NCI-H345 treated with DMSO at 0.1 percent for 48 hours (cell line): ENCODE measurements at regions not wholly inside any gene's neighbourhood (a gene's known extent, or its start where the extent isn't known, plus 50 kb on each side); places are given as distances from the start of the nearest gene placed in this dataset.

Experiments
- DNase-seq: peaks from one replicate; lab custom pipeline; 2025; ENCODE audit not compliant: unreplicated experiment; lab: John Stamatoyannopoulos, UW

DNA sequence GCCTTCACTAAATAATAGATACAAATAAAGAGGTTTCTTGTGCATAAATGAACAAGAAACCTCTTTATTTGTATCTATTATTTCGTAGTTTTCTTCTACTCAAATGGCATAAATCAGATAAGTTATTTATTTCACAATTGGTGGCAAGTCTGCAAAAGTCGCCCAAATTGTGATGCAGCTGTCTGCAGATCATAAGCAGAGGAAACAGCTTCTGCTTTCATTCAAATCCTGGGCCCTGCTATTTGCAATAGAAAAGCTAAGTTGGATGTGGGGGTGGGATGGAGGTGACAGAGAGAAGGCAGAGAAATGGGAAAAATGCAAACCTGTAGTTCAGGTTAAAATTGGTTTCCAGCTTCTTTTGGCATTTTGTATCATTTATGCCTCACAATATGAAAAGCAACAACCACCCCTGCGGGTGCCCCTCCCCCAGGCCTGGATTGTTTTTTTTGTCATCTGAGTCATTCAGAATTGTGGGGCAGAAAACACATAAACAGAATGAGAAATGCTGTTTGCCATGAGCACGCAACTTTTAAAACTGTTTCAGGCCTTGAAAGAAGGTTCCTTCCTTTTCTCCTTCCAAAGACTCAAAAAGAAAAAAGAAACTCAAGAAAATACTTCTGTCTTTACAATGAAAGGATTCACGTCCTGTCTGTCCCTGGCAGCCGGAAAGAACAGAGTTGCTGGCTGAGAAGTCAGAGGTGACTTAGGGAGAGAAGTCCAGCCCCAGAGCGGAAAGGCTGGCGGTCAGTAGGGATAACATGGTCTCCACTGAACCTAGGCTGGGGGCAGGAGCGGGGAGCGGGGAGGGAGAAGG is 132.9 kb downstream of the BAMBI start:
- DNase-seq: no peak

DNA sequence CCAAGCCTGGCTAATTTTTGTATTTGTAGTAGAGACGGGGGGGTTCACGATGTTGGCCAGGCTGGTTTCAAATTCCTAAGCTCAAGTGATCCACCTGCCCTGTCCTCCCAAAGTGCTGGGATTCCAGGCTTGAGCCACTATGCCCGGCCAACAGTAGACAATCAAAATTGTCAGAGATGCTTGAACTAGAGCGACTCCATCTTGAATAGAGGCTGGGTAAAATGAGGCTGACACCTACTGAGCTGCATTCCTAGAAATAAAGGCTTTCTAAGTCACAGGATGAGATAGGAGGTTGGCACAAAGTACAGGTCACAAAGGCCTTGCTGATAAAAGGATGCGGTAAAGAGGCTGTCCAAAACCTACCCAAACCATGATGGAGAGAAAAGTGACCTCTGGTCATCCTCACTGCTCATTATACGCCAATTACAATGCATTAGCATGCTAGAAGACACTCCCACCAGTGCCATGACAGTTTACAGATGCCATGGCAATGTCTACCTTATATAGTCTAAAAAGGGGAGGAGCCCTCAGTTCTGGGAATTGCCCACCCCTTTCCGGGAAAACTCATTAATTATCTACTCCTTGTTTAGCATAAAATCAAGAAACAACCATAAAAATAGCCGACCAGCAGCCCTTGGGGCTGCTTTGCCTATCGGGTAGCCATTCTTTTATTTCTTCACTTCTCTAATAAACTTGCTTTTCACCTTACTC is 134.5 kb downstream of the BAMBI start:
- DNase-seq: no peak

DNA sequence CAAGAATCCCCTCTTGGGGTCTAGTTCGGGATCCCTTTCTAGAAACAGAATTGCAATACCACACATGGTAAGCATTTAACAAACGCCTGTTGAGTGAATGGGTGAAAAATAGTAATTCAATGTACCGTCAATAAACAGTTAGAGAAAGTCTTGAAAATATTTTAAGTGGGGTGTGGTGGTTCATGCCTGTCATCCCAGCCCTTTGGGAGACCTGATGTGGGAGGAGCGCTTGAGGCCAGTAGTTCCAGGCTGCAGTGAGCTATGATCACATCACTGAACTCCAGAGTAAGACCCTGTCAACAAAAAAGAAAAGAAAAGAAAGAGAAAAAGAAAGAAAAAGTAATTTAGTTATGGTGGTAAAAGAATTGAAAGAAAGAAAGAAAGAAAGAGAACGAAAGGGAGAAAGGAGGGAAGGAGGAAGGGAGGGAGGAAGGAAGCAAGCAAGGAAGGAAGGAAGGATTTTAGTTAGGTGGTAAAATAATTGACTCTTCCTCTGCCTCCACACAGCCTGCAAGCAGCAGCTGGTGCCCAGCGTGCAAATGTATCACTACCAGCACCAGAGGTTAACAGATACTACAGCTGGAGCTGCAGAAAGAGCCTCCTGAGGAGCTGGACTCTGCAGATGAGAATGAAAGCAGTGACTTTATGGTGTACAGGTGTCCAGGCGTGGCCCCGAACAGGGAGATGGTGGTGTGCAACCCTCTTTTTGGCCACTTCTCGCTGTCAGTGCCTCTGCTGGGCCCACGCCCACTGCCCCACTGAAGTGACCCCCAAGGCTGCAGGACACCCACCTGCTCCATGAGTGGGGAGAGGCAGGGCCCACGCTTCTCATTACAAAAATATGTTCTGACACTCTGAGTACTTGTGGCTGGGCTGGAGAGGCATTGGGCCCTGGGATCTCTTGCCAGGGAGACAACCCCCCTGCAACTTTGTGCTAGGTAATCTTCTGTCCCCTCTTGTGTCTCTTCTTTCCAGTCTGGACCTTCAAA is 135.4 kb downstream of the BAMBI start:
- no peak for DNase-seq

DNA sequence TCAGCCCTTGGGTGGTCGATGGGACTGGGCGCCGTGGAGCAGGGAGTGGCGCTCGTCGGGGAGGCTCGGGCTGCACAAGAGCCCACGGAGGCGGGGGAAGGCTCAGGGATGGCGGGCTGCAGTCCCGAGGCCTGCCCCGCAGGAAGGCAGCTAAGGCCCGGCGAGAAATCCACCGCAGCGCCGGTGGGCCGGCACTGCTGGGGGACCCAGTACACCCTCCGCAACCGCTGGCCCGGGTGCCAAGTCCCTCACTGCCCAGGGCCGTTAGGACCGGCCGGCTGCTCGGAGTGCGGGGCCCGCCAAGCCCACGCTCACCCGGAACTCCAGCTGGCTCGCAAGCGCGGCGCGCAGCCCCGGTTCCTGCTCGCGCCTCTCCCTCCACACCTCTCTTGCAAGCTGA is 138.4 kb downstream of the BAMBI start:
- no peak for DNase-seq

DNA sequence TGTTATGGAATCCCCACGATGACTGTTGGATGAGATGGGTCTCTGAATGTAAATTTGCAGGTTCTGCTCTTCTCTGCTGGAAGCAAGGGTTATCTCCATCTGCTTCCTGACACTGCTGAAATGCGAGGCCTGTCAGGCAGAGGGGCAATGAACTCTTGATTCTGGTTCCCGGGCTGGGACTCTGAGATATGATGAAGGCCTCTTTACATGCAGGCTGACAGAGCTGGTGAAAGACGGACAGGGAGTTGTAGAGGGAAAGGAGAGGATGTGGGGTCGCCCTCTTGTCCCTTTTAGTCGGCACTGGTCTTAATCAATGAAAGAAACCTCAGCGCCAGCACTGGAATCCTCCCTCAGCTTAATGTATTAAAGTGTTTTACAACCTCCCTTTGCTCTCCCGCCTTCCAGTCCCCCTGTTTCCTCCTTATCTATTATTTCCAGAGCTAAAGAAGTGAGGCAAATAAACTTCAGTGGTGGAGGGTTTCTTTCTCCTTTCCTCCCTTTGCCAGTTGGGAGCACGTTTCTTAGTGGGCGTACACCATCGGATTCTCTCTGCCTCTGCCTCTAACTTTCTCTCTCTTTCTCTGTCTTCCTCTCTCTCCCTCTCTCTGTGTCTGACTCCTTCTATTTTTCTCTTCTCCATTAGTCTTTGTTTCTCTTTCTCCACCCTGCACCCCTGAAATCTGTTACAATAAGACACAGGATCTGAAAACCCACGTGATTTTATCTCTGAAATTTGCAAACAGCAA is 145.6 kb downstream of the BAMBI start:
- no peak for DNase-seq

DNA sequence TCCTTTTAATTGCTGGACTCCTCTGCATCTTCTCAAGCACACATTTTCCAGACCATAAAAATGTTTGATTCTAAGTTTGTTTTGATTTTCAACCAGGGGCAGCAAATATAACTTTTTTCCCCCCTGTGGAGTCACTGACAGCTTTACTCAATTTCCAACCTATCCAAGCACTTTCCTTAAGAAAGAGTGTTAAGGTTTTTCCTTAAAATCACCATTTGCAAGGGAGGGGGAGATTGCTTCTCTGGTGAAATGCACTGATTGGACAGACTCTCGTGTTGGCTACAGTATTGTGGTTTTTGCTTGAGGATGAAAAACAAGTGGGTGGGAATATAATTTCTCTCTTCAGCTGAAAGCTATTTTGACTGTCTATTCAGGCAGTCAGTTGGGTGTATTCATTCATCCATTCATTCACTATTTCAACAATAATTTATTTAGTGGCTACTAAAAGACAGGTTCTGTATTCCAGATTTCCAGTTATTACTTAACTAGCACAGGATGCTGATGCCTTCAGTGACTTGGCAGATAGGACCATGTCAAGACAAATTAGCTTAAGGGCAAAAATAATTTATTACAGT is 146.3 kb downstream of the BAMBI start:
- DNase-seq: no peak

DNA sequence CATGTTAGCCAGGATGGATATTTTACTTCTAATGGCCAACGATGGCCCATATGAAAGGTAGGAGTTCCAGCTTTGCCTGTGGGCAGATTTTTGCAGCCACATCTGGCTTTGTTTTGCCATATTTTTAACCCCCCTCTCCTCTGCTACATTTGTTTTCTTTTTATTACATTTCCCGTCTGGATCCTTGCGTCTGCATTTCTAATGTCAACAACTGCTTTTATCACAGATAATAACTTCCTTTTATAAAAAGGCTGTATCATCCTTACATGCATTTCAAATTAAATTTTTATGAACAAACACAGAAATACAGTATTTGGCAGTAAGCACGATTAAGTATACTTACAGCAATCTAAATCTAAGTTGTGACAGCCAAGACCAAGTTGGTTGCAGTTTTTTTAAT is 156.0 kb downstream of the BAMBI start:
- DNase-seq: no peak

DNA sequence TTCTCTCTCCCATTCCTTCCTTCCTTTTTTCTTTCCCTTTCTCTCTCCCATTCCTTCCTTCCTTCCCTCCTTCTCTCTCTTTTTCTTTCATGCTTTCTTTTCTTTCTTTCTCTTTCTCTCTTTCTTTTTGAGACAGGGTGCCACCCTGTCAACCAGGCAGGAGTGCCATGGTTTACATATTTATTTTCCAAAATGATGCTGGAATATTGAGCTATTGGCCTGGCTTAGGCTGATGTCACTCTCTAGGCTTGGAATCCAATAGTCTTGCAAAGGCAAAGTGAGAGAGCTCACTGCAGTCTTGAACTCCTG is 159.1 kb downstream of the BAMBI start:
- DNase-seq: no peak

DNA sequence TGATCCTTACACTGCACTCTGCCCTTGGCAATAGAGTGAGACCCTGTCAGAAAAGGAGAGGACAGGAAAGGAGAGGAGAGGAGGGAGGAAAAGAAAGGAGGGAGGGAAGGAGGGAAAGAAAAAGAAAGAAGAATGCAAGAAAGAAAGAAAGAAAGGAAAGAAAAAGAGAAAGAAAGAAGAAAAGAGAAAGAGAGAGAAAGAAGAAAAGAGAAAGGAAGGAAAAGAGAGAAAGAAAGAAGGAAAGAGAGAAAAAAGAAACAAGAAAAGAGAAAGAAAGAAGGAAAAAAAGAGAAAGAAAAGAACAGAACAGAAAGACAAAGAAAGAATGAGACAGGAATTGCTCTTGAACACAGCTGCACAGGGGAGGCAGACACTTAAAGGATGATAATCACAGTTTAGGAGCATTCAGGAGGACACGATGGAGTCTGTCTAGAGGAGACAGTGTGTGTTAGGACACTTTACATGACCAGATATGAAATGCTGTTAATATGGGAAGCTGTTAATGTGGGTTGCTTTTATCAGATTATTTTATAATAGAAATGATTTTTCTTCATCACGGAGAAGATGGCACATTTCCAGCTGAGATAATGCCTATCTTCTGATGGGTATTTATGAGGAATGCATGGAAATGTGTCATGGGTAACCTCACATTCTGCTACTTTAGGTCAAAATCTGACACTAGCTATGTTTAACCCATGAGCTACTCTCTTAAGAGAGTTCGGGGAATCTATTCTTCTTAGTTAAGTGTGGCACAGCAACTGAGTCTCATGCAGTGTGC is 160.5 kb downstream of the BAMBI start:
- no peak for DNase-seq

DNA sequence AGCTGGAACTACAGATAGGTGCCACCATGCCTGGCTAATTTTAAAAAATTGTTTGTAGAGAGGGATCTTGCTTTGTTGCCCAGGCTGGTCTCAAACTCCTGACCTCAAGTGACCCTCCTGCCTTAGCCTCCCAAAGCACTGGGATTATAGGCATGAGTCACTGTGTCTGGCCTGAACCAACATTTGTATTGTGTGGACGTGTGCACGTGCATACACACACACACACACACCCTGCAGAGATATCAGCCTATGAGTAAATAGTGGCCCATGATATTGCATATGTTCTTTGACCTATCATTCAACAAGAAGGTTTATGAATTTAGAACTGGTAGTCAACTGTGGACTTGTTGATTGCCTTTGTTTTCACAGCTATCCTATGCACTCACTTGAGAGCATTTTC is 161.6 kb downstream of the BAMBI start:
- no peak for DNase-seq

DNA sequence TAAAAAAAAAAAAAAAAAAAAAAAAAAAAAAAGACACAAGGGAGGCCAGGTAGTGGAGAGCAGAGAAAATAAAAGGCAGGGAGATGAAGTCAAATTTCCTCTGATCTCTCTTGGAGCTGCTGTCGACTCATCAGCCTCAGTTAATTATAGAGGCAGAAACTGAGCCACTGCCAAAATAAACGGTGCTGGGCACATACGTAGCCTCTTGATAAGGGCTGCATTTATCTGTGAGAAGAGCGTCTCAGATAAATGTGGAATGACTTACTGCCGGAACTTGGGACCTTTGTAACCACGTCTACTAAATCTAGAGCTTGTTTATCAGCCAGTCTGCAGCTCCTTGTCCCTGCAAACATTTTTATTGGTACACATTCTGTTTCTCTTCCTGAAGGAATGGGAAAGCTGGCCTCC is 162.3 kb downstream of the BAMBI start:
- peak; percentile 20 for DNase-seq

DNA sequence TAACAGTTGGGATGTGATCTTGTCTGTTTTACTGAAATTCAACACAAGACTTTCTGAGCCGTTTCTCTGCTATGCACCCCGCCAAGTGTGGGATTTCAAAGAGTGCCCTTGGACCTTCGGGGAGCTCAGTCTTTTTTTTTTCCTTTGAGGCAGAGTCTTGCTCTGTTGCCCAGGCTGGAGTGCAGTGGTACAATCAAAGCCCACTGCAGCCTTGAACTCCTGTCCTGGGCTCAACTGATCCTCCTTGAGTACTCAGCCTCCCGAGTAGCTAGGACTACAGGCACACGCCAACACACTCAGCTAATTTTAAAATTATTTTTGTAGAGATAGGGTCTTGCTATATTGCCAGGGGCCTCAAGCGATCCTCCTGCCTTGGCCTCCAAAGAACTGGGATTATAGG is 162.9 kb downstream of the BAMBI start:
- no peak for DNase-seq

DNA sequence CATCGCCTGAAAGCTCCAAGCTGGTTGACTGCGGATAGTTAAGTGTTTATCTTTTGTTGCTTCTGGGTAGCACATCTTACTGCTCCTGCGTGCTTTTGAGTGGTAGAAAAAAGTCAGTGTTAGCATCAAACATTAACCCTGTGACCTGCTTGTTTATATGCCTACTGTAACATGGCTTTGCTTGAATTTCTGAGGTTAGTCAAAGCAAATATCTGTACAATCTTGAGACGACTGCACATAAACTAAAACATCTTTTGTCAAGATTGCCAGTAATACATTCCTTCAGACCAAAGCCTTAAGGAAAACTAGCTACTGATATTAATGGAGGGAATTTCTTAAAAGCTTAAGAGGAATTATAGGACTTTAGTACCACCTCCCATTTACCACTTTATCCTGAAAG is 163.7 kb downstream of the BAMBI start:
- DNase-seq: no peak

DNA sequence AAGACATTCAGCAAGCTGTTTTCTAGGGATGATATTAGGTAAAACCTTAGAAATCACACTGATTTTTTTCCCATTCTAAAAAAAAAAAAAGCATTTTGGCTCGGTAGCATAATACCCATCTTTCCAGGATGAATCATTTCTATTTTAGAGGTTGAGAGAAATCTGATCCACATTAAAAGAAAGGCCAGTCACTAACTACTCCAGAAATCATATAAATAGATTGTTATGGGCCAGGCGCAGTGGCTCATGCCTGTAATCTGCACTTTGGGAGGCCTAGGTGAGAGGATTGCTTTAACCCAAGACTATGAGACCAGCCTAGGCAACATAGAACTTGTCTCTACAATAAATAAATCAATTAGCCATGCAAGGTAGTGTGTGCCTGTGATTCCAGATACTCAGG is 164.3 kb downstream of the BAMBI start:
- DNase-seq: no peak

DNA sequence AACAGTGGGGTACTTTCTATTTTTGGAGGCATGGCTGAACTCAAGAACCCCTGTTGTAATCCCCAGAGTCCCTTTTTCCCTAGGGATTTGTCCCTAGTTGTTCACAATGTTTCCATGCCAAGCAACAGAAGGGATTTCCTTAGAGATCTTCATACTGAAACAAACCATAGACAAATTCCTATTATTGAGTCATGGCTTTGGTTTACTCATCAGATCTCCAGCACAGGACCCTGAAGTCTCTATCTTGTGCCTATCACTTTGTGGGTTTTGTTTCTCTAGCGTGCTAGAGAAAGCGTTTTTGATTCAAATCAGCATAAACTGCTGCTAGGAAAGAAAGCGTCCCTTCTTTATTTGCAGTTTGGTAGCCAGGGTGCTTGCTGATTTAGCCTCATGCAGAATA is 165.0 kb downstream of the BAMBI start:
- DNase-seq: no peak

DNA sequence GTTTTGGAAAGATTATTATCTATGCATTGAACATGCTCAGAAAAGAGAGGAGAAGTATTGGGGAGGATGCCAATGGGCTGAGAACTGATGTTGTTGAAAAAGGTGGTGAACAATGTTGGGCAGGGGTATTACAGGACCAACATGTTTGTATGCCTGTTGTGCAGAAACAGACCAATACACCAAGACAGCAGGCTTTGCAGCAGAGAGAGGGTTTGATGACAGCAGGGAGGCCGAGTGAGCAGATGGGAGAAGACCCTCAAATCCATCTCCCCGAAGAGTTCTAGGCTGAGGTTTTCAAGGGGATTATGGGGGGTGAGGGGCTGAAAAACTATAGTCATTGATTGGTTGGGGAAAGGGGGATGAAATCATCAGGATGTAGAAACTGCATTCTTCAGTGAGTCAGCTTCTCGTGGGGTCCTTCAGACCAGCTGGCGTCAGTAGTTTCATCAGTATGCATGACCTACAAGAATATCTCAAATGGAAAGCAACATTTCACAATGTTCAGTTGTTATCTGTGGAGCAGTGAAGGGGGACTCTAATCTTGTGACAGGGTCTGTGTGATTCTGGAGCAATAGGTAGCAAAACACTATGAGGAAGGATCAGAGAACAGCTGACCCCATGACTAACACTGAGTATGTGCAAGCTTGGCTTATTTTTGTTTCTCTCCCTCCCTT is 167.8 kb downstream of the BAMBI start:
- no peak for DNase-seq

DNA sequence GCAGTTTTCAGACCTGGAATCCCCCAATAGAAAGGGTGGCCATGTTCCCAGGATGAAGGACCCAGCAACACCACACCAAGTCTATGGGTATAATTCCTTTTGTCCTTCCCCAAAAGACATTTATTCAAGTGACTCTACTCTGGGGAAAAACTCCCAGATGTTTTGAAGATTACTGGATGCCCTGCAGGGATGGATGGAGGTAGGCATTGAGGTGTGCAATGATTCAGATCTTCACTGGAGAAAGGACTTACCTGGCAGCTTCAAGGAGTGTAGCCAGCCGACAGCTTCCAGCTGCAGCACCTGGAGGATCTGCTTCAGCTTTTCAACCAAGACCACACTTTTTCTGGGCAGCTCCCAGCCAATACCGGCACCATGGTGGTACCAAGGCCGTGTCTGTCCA is 172.0 kb downstream of the BAMBI start:
- DNase-seq: no peak

DNA sequence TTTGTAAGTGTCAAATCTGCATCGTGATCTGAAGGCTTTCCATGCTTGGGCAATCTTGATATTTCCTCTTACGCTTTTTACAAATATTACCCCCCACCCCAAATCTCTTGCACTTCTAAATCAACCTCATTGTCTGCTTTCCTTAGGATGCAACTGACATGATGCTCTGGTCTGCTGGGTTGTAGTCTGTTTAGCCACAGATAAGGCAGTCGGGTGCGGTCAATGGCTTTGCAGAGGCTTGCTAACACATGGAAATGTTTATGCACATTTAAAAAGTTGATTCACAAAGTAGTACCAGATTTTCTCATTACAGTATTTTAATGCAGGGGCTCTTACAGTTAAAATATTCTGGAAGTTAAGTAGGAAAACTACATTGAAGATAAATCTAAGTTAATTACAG is 172.5 kb downstream of the BAMBI start:
- no peak for DNase-seq

DNA sequence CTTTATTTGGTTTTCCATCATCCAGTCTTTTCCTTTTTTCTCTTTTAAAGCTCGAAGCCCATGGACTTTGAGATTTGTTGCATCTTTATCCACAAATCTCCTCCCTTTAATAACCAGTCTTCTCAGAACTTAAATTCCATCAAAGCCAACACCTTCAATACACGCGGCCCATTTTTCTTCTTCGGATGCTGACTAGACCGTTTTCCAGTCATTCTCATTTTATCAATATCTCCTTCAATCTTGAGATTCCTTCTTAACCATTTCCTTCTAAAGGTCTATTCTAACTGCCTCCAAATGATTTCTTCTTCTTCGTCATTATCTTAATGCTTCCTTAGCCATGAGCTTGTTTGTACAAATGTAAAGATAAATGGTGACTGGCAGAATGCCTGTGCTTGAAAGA is 173.5 kb downstream of the BAMBI start:
- no peak for DNase-seq
